IMR-90 (cell line): ENCODE measurements at regions not wholly inside any gene's neighbourhood (a gene's known extent, or its start where the extent isn't known, plus 50 kb on each side); places are given as distances from the start of the nearest gene placed in this dataset.

ENCODE experiments used
- ATAC-seq: fragments of 200-7000 bp; cut with Tn5 transposase; 2 replicates; pipeline ENCODE4 v1.9.1; 2020; ENCODE audit warnings: low read depth, mild to moderate bottlenecking, moderate library complexity
- BruUV-seq: library from RNA; stranded (reverse); fragments of 400-500 nt; replicated peaks from 2 replicates; lab custom pipeline; 2021; lab: Mats Ljungman, UMichigan
- CTCF ChIA-PET: fragments of 300-600 bp; formaldehyde crosslinking; extraction: SDS; loops from one replicate; lab custom pipeline; 2021; ENCODE audit warnings: antibody characterized with exemption; lab: Yijun Ruan, JAX
- POLR2A ChIA-PET: fragments of 300-600 bp; sonication (Branson Sonifier 250); formaldehyde crosslinking; loops from one replicate; lab custom pipeline; 2022; ENCODE audit warnings: antibody characterized with exemption; ENCODE audit not compliant: unreplicated experiment; lab: Charles Lee
- DNase-seq: peaks from one replicate; pipeline ENCODE4 v3.0.0; 2013
- H2AFZ ChIP-seq: replicated peaks from 2 replicates; pipeline ENCODE3; 2013; ENCODE audit warnings: low read length, mild to moderate bottlenecking; ENCODE audit not compliant: poor library complexity
- H2AK5ac ChIP-seq: 2 replicates; pipeline ENCODE4 v1.6.1; 2013; ENCODE audit warnings: low read depth, low read length, inconsistent platforms
- H2AK9ac ChIP-seq: replicated peaks from 2 replicates; pipeline ENCODE3; 2013; ENCODE audit warnings: mild to moderate bottlenecking, low read depth, low read length, moderate library complexity; ENCODE audit not compliant: poor library complexity
- H2BK120ac ChIP-seq: 2 replicates; pipeline ENCODE4 v1.6.1; 2013; ENCODE audit warnings: low read depth, low read length, inconsistent platforms
- H2BK15ac ChIP-seq: 3 replicates; pipeline ENCODE4 v1.6.1; 2013; ENCODE audit warnings: low read depth, low read length, inconsistent platforms
- H2BK20ac ChIP-seq: 2 replicates; pipeline ENCODE4 v1.6.1; 2013; ENCODE audit warnings: low read depth, mild to moderate bottlenecking, inconsistent platforms, low read length, moderate library complexity
- H2BK5ac ChIP-seq: 2 replicates; pipeline ENCODE4 v1.6.1; 2013; ENCODE audit warnings: mild to moderate bottlenecking, low read depth, low read length, inconsistent platforms; ENCODE audit not compliant: poor library complexity, severe bottlenecking
- H3K14ac ChIP-seq: replicated peaks from 2 replicates; pipeline ENCODE4 v1.6.1; 2013; ENCODE audit warnings: low read depth, low read length, inconsistent platforms
- H3K18ac ChIP-seq: 2 replicates; pipeline ENCODE4 v1.6.1; 2013; ENCODE audit warnings: low read depth, low read length, control low read depth
- H3K23ac ChIP-seq: 2 replicates; pipeline ENCODE4 v1.6.1; 2013; ENCODE audit warnings: low read depth, low read length, inconsistent platforms
- H3K27ac ChIP-seq: 2 replicates; pipeline ENCODE4 v1.5.1; 2013; ENCODE audit warnings: mild to moderate bottlenecking, control low read depth, low read length; ENCODE audit not compliant: insufficient read depth
- H3K27me3 ChIP-seq: 2 replicates; pipeline ENCODE4 v1.6.1; 2013; ENCODE audit warnings: low read length; ENCODE audit not compliant: control insufficient read depth, insufficient read depth
- H3K36me3 ChIP-seq: 2 replicates; pipeline ENCODE4 v1.6.1; 2013; ENCODE audit warnings: low read length, mixed read lengths; ENCODE audit not compliant: control insufficient read depth, insufficient read depth
- H3K4ac ChIP-seq: 2 replicates; pipeline ENCODE4 v1.6.1; 2013; ENCODE audit warnings: low read depth, low read length, inconsistent platforms
- H3K4me1 ChIP-seq: 2 replicates; pipeline ENCODE4 v1.6.1; 2013; ENCODE audit warnings: low read length, mixed read lengths; ENCODE audit not compliant: control insufficient read depth, insufficient read depth
- H3K4me2 ChIP-seq: 2 replicates; pipeline ENCODE4 v1.6.1; 2013; ENCODE audit warnings: low read depth, mild to moderate bottlenecking, control low read depth, low read length, moderate library complexity
- H3K4me3 ChIP-seq: 2 replicates; pipeline ENCODE4 v1.5.1; 2013; ENCODE audit warnings: low read depth, mild to moderate bottlenecking, control low read depth, low read length, moderate library complexity; ENCODE audit not compliant: insufficient read depth
- H3K56ac ChIP-seq: 2 replicates; pipeline ENCODE4 v1.6.1; 2013; ENCODE audit warnings: low read length, inconsistent platforms; ENCODE audit not compliant: insufficient read depth; ENCODE audit errors: extremely low read depth
- H3K79me1 ChIP-seq, 2 experiments: 2 replicates each; pipeline ENCODE4 v1.6.1; 2013; ENCODE audit warnings: low read length in 2 of 2, inconsistent platforms in 1 of 2, low read depth in 1 of 2
- H3K9ac ChIP-seq: 2 replicates; pipeline ENCODE4 v1.6.1; 2013; ENCODE audit warnings: low read depth, low read length, control low read depth
- H3K9me1 ChIP-seq: 2 replicates; pipeline ENCODE4 v1.6.1; 2013; ENCODE audit warnings: low read length, inconsistent platforms; ENCODE audit not compliant: insufficient read depth
- H3K9me3 ChIP-seq: 2 replicates; pipeline ENCODE4 v1.6.1; 2013; ENCODE audit warnings: low read length; ENCODE audit not compliant: control insufficient read depth, insufficient read depth
- H4K20me1 ChIP-seq: 2 replicates; pipeline ENCODE4 v1.6.1; 2013; ENCODE audit warnings: low read length, inconsistent platforms; ENCODE audit not compliant: insufficient read depth
- H4K5ac ChIP-seq: 2 replicates; pipeline ENCODE4 v1.6.1; 2013; ENCODE audit warnings: mild to moderate bottlenecking, low read depth, low read length, control low read depth
- H4K8ac ChIP-seq, 2 experiments: 2 replicates each; pipeline ENCODE4 v1.6.1; 2013; ENCODE audit warnings: low read depth in 2 of 2, low read length in 2 of 2, control low read depth in 1 of 2, inconsistent platforms in 1 of 2
- H4K91ac ChIP-seq: 2 replicates; pipeline ENCODE4 v1.6.1; 2013; ENCODE audit warnings: low read depth, low read length, inconsistent platforms; ENCODE audit not compliant: insufficient read depth
- CTCF ChIP-seq: conservative IDR thresholded peaks from 2 replicates; pipeline ENCODE4 v1.5.1; 2012; ENCODE audit warnings: mild to moderate bottlenecking, low read depth, low read length, improper control_type of control experiment
- MXI1 ChIP-seq: IDR thresholded peaks from 2 replicates; pipeline ENCODE4 v1.6.1; 2012; ENCODE audit warnings: low read depth, mild to moderate bottlenecking, low read length, moderate library complexity, borderline replicate concordance
- RAD21 ChIP-seq: IDR thresholded peaks from 2 replicates; pipeline ENCODE4 v1.6.1; 2012; ENCODE audit warnings: low read length, improper control_type of control experiment
- SMC3 ChIP-seq: fragments of 150-350 bp; IDR thresholded peaks from 2 replicates; pipeline ENCODE4 v1.6.1; 2016; ENCODE audit warnings: low read depth, mild to moderate bottlenecking, antibody characterized with exemption, low read length, moderate library complexity
- WGBS, 2 experiments: methylation state at CpG; one replicate each; pipeline versions ENCODE4 v1.1.5 to v1.1.7; 2013; ENCODE audit warnings: missing lambda C conversion rate in 2 of 2; ENCODE audit not compliant: insufficient read length in 1 of 2; ENCODE audit errors: extremely low coverage in 2 of 2; 5-methylcytosine and 5-hydroxymethylcytosine counted together
- dilution Hi-C: fragments of 300-500 bp; cut with HindIII; formaldehyde crosslinking; loops from one replicate; pipeline ENCODE4 v1.14.3; 2018; ENCODE audit warnings: low sequenced_read_pairs; ENCODE audit not compliant: unreplicated experiment
- in situ Hi-C: fragments of 300-500 bp; cut with MboI; formaldehyde crosslinking; loops from 3 replicates; pipeline ENCODE4 v1.14.3; 2019; ENCODE audit warnings: low sequenced_read_pairs, inconsistent platforms, mixed read lengths
- intact Hi-C: fragments of 100-400 bp; cut with micrococcal nuclease; formaldehyde crosslinking; loops from 2 replicates; pipeline ENCODE4 v1.10.0; 2022

GRCh38 chr12:60494244-60494643 lies 898.4 kb downstream of the SLC16A7 start:
- Histone ChIP-seq H3K27me3 (no peaks in the 10 kb centered on the region), H2BK15ac (peak overlapping the region; percentile 54; the same call in 1 of the 3 replicates), H3K23ac (no peak overlapping the region), H3K14ac (no peak overlapping the region; the same call in 1 of the 2 replicates), H3K4ac (peak overlapping the region; percentile 55; the same call in 1 of the 2 replicates), H3K79me1 (no peaks in the 10 kb centered on the region), H3K9me3 (no peaks in the 10 kb centered on the region), H3K4me3 (no peak overlapping the region), H2BK5ac (no peak overlapping the region), H3K56ac (no peak overlapping the region), H4K8ac (peak overlapping the region in 1 of 2 experiments; percentile 81; a peak in 2 of 4 replicates), H2AFZ (peak overlapping the region; percentile 69), H3K9me1 (no peaks in the 10 kb centered on the region), H3K36me3 (no peaks in the 10 kb centered on the region), H2AK9ac (no peak overlapping the region), H2AK5ac (no peak overlapping the region), H4K20me1 (no peaks in the 10 kb centered on the region), H4K91ac (peak overlapping the region; percentile 77; the same call in 1 of the 2 replicates), H2BK120ac (peak overlapping the region; percentile 71), H3K27ac (no peak overlapping the region), H3K4me1 (no peaks in the 10 kb centered on the region), H4K5ac (no peak overlapping the region), H2BK20ac (peak overlapping the region; percentile 91), H3K4me2 (no peak overlapping the region), H3K18ac (peak overlapping the region; percentile 46; the same call in 1 of the 2 replicates), H3K9ac (no peak overlapping the region)
- POLR2A ChIA-PET = no interaction called here
- ATAC-seq = peak; percentile 81
- in situ Hi-C loops = loop anchor here (10.0 to 25.0 kb wide), 3 partner anchors 239 to 1082 kb away; no protein-coding TSS in a partner anchor
- no TSS peak for BruUV-seq
- CTCF ChIA-PET = interaction anchor here (0.6 to 1.4 kb wide), 6 partner anchors 9 to 1065 kb away, joined by 3 to 6 read pairs (median 3); no protein-coding TSS in a partner anchor
- dilution Hi-C loops = no loop called here
- peak; percentile 63 for DNase-seq
- TF ChIP-seq CTCF (peak; percentile 86), MXI1 (no peak), SMC3 (peak; percentile 81), RAD21 (peak; percentile 86)
- WGBS, 2 experiments = no CpG with 5 or more reads among the region's 2 CpGs
- intact Hi-C loops = loop anchor here (1.0 to 10.0 kb wide), 6 partner anchors 237 to 1631 kb away; partner anchors contain the start of gene SLC16A7
